GM12878 (cell line): ENCODE measurements at regions not wholly inside any gene's neighbourhood (a gene's known extent, or its start where the extent isn't known, plus 50 kb on each side); places are given as distances from the start of the nearest gene placed in this dataset.
"Not testable (repeated sequence)": the region's sequence is repeated elsewhere in the genome, so short reads cannot be mapped to it uniquely, and the experiment has no call there.

Source experiments
- ATAC-seq: fragments of 200-7000 bp; cut with Tn5 transposase; 3 replicates; pipeline ENCODE4 v1.9.1; 2020; ENCODE audit warnings: mild to moderate bottlenecking, moderate library complexity
- BruUV-seq: library from RNA; stranded (reverse); fragments of 400-500 nt; replicated peaks from 2 replicates; lab custom pipeline; 2021; lab: Mats Ljungman, UMichigan
- CTCF ChIA-PET: fragments of 300-600 bp; sonication (Branson Sonifier 250); formaldehyde crosslinking; extraction: SDS; loops from one replicate; lab custom pipeline; 2021; ENCODE audit warnings: inconsistent platforms; lab: Yijun Ruan, JAX
- POLR2A ChIA-PET: fragments of 350-600 bp; formaldehyde crosslinking; extraction: SDS; loops from one replicate; lab custom pipeline; 2021; ENCODE audit warnings: inconsistent platforms; lab: Charles Lee
- RAD21 ChIA-PET: fragments of 300-600 bp; sonication (Branson Sonifier 250); formaldehyde crosslinking; loops from one replicate; lab custom pipeline; 2023; ENCODE audit warnings: antibody characterized with exemption; ENCODE audit not compliant: unreplicated experiment; lab: Charles Lee
- SMC1A ChIA-PET: fragments of 300-600 bp; sonication (Branson Sonifier 250); formaldehyde crosslinking; loops from one replicate; lab custom pipeline; 2023; ENCODE audit not compliant: unreplicated experiment, uncharacterized antibody; lab: Charles Lee
- DNase-seq: peaks from one replicate; pipeline ENCODE4 v3.0.0-alpha.2; 2011; ENCODE audit warnings: low read depth, low spot score
- FAIRE-seq: peaks from 3 replicates; lab custom pipeline; 2011; peaks lifted over from hg19 to GRCh38; lab: Jason Lieb, UNC
- H2AFZ ChIP-seq: 2 replicates; pipeline ENCODE4 v1.6.0; 2011; ENCODE audit warnings: low read depth, low read length, control low read depth; ENCODE audit not compliant: control insufficient read depth
- H3K27ac ChIP-seq: 2 replicates; pipeline ENCODE4 v1.5.1; 2011; ENCODE audit warnings: control low read depth; ENCODE audit not compliant: control insufficient read depth, insufficient read depth
- H3K27me3 ChIP-seq, 2 experiments: replicated peaks in 1 of 2; 2 replicates each; pipeline versions ENCODE4 v1.6.0 to v1.6.1; 2011; ENCODE audit warnings: low read length in 1 of 2; ENCODE audit not compliant: control insufficient read depth in 2 of 2, insufficient read depth in 2 of 2
- H3K36me3 ChIP-seq, 2 experiments: 2 replicates each; pipeline ENCODE4 v1.5.1; 2011; ENCODE audit warnings: low read length in 1 of 2; ENCODE audit not compliant: control insufficient read depth in 2 of 2, insufficient read depth in 2 of 2
- H3K4me1 ChIP-seq: 2 replicates; pipeline ENCODE4 v1.6.1; 2011; ENCODE audit warnings: mild to moderate bottlenecking, low read length, moderate library complexity, mixed read lengths; ENCODE audit not compliant: control insufficient read depth, insufficient read depth
- H3K4me2 ChIP-seq: 2 replicates; pipeline ENCODE4 v1.6.0; 2011; ENCODE audit warnings: control low read depth; ENCODE audit not compliant: control insufficient read depth, insufficient read depth
- H3K4me3 ChIP-seq: fragments of 200-600 bp; sonication (generic); 2 replicates; pipeline ENCODE4 v1.5.1; 2016
- H3K79me2 ChIP-seq: 2 replicates; pipeline ENCODE4 v1.6.0; 2011; ENCODE audit warnings: low read length; ENCODE audit not compliant: control insufficient read depth, insufficient read depth
- H3K9ac ChIP-seq: 2 replicates; pipeline ENCODE4 v1.8.0; 2011; ENCODE audit warnings: low read length, control low read depth, mixed read lengths; ENCODE audit not compliant: control insufficient read depth, insufficient read depth
- H3K9me3 ChIP-seq: replicated peaks from 3 replicates; pipeline ENCODE4 v1.5.1; 2011; ENCODE audit warnings: mild to moderate bottlenecking, low read length; ENCODE audit not compliant: control insufficient read depth, insufficient read depth
- H4K20me1 ChIP-seq: 2 replicates; pipeline ENCODE4 v1.6.0; 2011; ENCODE audit not compliant: control insufficient read depth, insufficient read depth
- CBX5 ChIP-seq: sonication (generic); IDR thresholded peaks from 2 replicates; pipeline ENCODE4 v1.6.1; 2016; ENCODE audit warnings: low read depth, moderate library complexity, mild to moderate bottlenecking, inconsistent platforms
- CEBPB ChIP-seq, 2 experiments: fragments of 150-350 bp in 1 of 2; IDR thresholded peaks; 2 replicates each; pipeline ENCODE4 v1.6.1; 2012 to 2014; ENCODE audit warnings: low read depth in 2 of 2, low read length in 2 of 2, borderline replicate concordance in 1 of 2, inconsistent platforms in 1 of 2
- CREB1 ChIP-seq: IDR thresholded peaks from 2 replicates; pipeline ENCODE4 v1.6.1; 2012; ENCODE audit warnings: low read depth, mild to moderate bottlenecking, inconsistent platforms
- CTCF ChIP-seq, 3 experiments: IDR thresholded peaks in 2 of 3; conservative IDR thresholded peaks in 1 of 3; 2 replicates each; pipeline ENCODE4 v1.5.1; 2011; ENCODE audit warnings: low read depth in 3 of 3, low read length in 3 of 3, mild to moderate bottlenecking in 3 of 3, control low read depth in 2 of 3, moderate library complexity in 2 of 3, inconsistent platforms in 1 of 3, mixed read lengths in 1 of 3; ENCODE audit not compliant: control insufficient read depth in 2 of 3, insufficient read depth in 1 of 3; ENCODE audit errors: extremely low read depth in 1 of 3
- IRF4 ChIP-seq: IDR thresholded peaks from 2 replicates; pipeline ENCODE4 v1.6.1; 2011; ENCODE audit warnings: low read depth, low read length
- JUNB ChIP-seq: IDR thresholded peaks from 2 replicates; pipeline ENCODE4 v1.6.1; 2016; ENCODE audit warnings: antibody characterized with exemption, mild to moderate bottlenecking
- NBN ChIP-seq: fragments of 450-650 bp; IDR thresholded peaks from 2 replicates; pipeline ENCODE4 v1.6.1; 2016
- RAD21 ChIP-seq: IDR thresholded peaks from 2 replicates; pipeline ENCODE4 v1.6.1; 2011; ENCODE audit warnings: mild to moderate bottlenecking, low read depth, low read length, moderate library complexity; ENCODE audit not compliant: insufficient read depth
- SMC3 ChIP-seq: IDR thresholded peaks from 2 replicates; pipeline ENCODE4 v1.6.1; 2011; ENCODE audit warnings: low read length, improper control_type of control experiment, borderline replicate concordance
- SP1 ChIP-seq: IDR thresholded peaks from one replicate; pipeline ENCODE4 v1.6.1; 2011; ENCODE audit warnings: low read depth, low read length
- YY1 ChIP-seq: IDR thresholded peaks from 2 replicates; pipeline ENCODE4 v1.6.1; 2011; ENCODE audit warnings: low read depth, mild to moderate bottlenecking, low read length
- ZNF384 ChIP-seq: IDR thresholded peaks from 2 replicates; pipeline ENCODE4 v1.6.1; 2012; ENCODE audit warnings: low read depth, mild to moderate bottlenecking, low read length, improper control_type of control experiment, borderline replicate concordance
- WGBS: methylation state at CpG from one replicate; pipeline ENCODE4 v1.1.6; 2016; ENCODE audit warnings: low lambda C conversion rate; ENCODE audit not compliant: insufficient replicate concordance, insufficient coverage; ENCODE audit errors: missing lambda C conversion rate; 5-methylcytosine and 5-hydroxymethylcytosine counted together
- in situ Hi-C: fragments of 300-500 bp; cut with MboI; formaldehyde crosslinking; loops from 9 replicates; pipeline ENCODE4 v1.14.3; 2018; ENCODE audit warnings: mixed read lengths
- intact Hi-C: fragments of 100-400 bp; cut with micrococcal nuclease; formaldehyde crosslinking; loops from one replicate; pipeline ENCODE4 v1.14.2; 2022; ENCODE audit not compliant: unreplicated experiment
- TF ChIP-seq, protein P1 (sequence below): IDR thresholded peaks from 2 replicates; pipeline ENCODE4 v1.6.1; 2012; ENCODE audit warnings: low read depth, low read length, improper control_type of control experiment

DNA sequence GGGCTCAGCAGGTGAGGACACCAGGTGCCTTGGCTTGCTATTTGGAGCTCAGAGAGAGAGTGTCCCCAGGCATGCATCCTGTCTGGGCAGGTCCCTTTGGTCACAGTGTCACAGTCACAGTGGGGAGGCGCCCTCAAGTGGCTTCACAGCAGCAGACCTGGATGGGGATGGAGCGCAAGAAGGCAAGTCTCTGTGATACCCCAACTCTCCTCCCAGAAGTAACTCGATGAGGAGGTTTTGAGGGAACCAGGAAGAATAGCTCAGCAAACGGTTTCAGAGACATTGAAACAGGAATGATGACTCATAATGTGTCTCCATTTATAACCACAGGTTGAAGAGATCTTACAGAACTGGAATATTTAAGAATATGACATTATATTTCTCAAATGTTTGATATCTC lies 66.5 kb upstream of the SH3GL3 start:
- ChIA-PET SMC1A (interaction anchor here (0.5 to 2.4 kb wide), 4 partner anchors 132 to 377 kb away, joined by 3 to 24 read pairs (median 4); no protein-coding TSS in a partner anchor), CTCF (interaction anchor here (0.6 to 1.5 kb wide), 7 partner anchors 12 to 372 kb away, joined by 3 to 32 read pairs (median 4); partner anchors contain the start of gene C15orf40), RAD21 (interaction anchor here (1.0 to 1.2 kb wide), 3 partner anchors 133 to 369 kb away, joined by 4 to 11 read pairs (median 5); partner anchors contain the start of gene C15orf40), POLR2A (interaction anchor here (1.0 kb wide), 1 partner anchor 132 kb away, joined by 3 read pairs; no protein-coding TSS in a partner anchor)
- TF ChIP-seq NBN (no peak), ZNF384 (no peak), CREB1 (no peak), CBX5 (no peak), YY1 (0 out of 2 replicates have a peak, but pooled peaks have one; percentile 15), SMC3 (peak; percentile 74), CTCF (IDR thresholded peaks at IDR 0.05 in 2 of 3, conservative IDR thresholded peaks at IDR 0.05 in 1 of 3; ENCODE audit: control insufficient read depth in 2 of 3, extremely low read depth in 1 of 3, insufficient read depth in 1 of 3, low read depth in 3 of 3, low read length in 3 of 3) (peak; percentile 68 to 76 (median 74)), CEBPB (IDR thresholded peaks at IDR 0.05; ENCODE audit: borderline replicate concordance in 1 of 2, low read depth in 2 of 2, low read length in 2 of 2) (no peak), RAD21 (peak; percentile 73), IRF4 (peak; percentile 54; the same call in 1 of the 2 replicates), JUNB (peak; percentile 8; the same call in 1 of the 2 replicates), SP1 (no peak)
- TF ChIP-seq, protein P1, sequence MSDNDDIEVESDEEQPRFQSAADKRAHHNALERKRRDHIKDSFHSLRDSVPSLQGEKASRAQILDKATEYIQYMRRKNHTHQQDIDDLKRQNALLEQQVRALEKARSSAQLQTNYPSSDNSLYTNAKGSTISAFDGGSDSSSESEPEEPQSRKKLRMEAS: no peak
- WGBS: 8% methylated on average over 4 of the region's 4 CpGs
- in situ Hi-C loops (no loop called here), intact Hi-C loops (loop anchor here (1.0 to 2.0 kb wide), 2 partner anchors 132 to 370 kb away; partner anchors contain the start of gene C15orf40)
- Histone ChIP-seq H4K20me1 (no peaks in the 10 kb centered on the region), H2AFZ (no peak overlapping the region), H3K4me1 (peaks cover 5% of the 10 kb centered on the region), H3K27me3 (peaks cover 0 to 6% of the 10 kb centered on the region in 2 experiments; a peak in 3 of 4 replicates), H3K9me3 (no peaks in the 10 kb centered on the region), H3K79me2 (no peaks in the 10 kb centered on the region), H3K4me2 (no peak overlapping the region), H3K36me3 (no peaks in the 10 kb centered on the region), H3K4me3 (no peak overlapping the region), H3K9ac (no peak overlapping the region), H3K27ac (no peak overlapping the region)
- peak; percentile 13 for DNase-seq
- ATAC-seq: peak; percentile 98
- FAIRE-seq: peak; percentile 76
- no TSS peak for BruUV-seq

DNA sequence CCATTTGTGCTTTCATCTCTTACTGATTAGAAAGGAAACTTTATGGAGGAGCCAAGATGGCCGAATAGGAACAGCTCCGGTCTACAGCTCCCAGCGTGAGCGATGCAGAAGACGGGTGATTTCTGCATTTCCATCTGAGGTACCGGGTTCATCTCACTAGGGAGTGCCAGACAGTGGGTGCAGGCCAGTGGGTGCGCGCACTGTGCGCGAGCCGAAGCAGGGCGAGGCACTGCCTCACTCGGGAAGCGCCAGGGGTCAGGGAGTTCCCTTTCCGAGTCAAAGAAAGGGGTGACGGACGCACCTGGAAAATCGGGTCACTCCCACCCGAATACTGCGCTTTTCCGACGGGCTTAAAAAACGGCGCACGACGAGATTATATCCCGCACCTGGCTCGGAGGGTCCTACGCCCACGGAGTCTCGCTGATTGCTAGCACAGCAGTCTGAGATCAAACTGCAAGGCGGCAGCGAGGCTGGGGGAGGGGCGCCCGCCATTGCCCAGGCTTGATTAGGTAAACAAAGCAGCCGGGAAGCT lies 63.5 kb upstream of the SH3GL3 start:
- BruUV-seq: not testable (repeated sequence)

More for the DNA sequence above, 63.5 kb upstream of the SH3GL3 start:
- H3K9ac ChIP-seq, intact Hi-C loops, in situ Hi-C loops, H3K4me2 ChIP-seq, H2AFZ ChIP-seq, H3K9me3 ChIP-seq, H3K4me1 ChIP-seq, H3K36me3 ChIP-seq, H3K4me3 ChIP-seq, H4K20me1 ChIP-seq, ATAC-seq, H3K27me3 ChIP-seq, FAIRE-seq, DNase-seq, POLR2A ChIA-PET, RAD21 ChIA-PET, H3K79me2 ChIP-seq, H3K27ac ChIP-seq: not testable (repeated sequence)
- ChIA-PET SMC1A (interaction anchor here (0.7 kb wide), 1 partner anchor 9 kb away, joined by 4 read pairs; no protein-coding TSS in a partner anchor), CTCF (interaction anchor here (2.6 kb wide), 1 partner anchor 135 kb away, joined by 17 read pairs; no protein-coding TSS in a partner anchor)
- WGBS: 71% methylated on average over 31 of the region's 36 CpGs
